ENCODE measurements at regions not wholly inside any gene's neighbourhood (a gene's known extent, or its start where the extent isn't known, plus 50 kb on each side); places are given as distances from the start of the nearest gene placed in this dataset.

DNA sequence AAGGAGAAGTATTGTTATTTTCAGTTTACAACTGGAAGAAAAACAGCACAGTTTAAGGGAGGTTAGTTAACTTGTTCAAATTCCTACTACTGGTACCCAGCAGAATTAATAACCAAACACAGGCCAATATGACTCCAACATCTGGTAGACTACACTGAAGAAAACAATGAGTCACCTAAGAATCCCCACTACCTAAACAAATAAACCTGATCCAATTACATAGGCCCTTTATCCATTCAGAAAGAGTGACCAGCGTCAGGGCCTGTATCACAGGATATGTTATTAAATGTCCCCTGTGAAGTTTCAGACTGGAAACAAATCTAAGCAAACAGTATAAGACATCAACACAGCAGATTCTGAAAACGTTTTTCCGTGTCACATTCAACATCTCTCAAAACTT, 492.5 kb upstream of the INTU start:
- TF ChIP-seq, protein P1, sequence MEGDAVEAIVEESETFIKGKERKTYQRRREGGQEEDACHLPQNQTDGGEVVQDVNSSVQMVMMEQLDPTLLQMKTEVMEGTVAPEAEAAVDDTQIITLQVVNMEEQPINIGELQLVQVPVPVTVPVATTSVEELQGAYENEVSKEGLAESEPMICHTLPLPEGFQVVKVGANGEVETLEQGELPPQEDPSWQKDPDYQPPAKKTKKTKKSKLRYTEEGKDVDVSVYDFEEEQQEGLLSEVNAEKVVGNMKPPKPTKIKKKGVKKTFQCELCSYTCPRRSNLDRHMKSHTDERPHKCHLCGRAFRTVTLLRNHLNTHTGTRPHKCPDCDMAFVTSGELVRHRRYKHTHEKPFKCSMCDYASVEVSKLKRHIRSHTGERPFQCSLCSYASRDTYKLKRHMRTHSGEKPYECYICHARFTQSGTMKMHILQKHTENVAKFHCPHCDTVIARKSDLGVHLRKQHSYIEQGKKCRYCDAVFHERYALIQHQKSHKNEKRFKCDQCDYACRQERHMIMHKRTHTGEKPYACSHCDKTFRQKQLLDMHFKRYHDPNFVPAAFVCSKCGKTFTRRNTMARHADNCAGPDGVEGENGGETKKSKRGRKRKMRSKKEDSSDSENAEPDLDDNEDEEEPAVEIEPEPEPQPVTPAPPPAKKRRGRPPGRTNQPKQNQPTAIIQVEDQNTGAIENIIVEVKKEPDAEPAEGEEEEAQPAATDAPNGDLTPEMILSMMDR (IDR thresholded peaks at IDR 0.05) = no peak
- TF ChIP-seq ZFX (IDR thresholded peaks at IDR 0.05; ENCODE audit: borderline replicate concordance) = no peak

All from 22Rv1 (cell line).